GM19463 (cell line): ENCODE measurements at regions not wholly inside any gene's neighbourhood (a gene's known extent, or its start where the extent isn't known, plus 50 kb on each side); places are given as distances from the start of the nearest gene placed in this dataset.
A peak's percentile ranks its signal among the peaks of the same experiment; 100 is the strongest.

ENCODE experiments used
- ATAC-seq: cut with Tn5 transposase; IDR thresholded peaks from one replicate; pipeline ENCODE4 v1.9.1; 2021; ENCODE audit warnings: mild to moderate bottlenecking, moderate library complexity; ENCODE audit not compliant: unreplicated experiment

DNA sequence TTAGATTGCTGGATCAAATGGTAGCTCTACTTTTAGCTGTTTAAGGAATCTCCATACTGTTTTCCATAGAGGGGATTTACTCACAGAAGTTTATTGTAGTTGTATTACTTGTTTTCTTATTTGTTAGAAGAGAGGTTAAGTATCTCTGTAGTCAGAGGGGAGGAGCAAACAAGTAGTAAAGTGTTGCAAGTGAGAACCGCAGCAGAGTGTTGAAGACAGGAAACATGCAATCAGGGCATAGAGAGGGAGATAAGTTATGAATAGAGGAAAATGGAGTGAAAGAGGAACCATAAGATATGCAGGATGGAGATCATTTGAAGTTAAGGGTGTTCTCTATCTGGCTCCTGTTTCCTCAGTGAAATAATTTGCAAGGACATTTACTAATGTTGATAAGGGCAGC, 331.4 kb upstream of the TMEM229A start:
- ATAC-seq = no peak

DNA sequence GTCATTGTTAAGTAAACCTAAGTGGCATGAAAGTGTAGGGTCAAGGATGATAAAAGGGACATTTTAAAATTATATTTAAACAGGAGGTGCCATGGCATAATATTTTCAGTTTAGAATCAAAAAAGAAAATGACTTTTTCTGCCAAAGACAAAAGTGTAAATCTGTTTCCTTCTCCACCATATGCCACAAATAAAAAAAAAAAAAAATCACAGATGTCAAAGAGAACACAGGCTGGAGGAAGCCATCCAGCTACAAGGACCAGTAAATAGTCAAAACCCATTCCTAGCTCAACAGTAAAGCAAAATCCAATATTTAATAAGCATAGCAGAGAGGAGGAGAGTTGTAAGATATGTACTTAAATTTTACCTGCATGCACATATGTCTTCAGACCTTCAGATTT, 321.3 kb upstream of the TMEM229A start:
- no peak for ATAC-seq

DNA sequence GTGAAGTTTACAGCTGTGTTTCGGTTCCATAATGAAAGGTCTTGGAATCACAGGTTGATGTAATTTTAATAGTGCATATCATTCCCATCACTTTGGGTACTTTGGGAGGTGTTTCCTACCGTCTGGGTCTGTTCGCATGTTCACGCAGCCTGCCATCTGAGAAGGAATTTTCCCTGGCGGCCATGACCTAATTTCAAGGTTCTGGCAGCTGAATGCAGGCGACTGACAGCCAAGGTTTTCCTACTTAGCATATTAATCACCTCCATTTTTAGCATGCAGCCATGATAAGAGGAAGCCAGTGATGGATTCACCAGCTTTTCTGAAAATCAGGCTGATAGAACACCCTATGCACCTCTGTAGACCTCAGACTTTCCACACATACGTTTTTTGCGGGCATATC, 319.1 kb upstream of the TMEM229A start:
- no peak for ATAC-seq

DNA sequence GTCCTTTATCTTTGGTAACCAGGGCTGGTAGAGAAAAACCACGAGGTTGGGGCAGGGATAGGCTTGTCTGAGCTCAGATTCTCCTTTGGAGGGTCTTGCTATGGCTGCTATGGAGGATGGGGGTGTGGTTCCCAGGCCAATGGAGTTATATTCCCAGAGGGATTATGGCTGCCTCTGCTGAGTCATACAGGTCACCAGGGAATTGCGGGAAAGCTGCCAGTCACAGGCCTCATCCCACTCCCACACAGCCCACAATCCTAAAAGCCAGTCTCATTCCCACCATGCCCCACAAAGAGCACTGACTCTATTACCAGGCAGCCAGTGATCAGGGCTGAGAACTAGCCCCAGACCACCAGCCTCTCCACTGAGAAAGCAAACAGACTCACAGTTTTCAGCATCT, 316.6 kb upstream of the TMEM229A start:
- ATAC-seq = no peak

DNA sequence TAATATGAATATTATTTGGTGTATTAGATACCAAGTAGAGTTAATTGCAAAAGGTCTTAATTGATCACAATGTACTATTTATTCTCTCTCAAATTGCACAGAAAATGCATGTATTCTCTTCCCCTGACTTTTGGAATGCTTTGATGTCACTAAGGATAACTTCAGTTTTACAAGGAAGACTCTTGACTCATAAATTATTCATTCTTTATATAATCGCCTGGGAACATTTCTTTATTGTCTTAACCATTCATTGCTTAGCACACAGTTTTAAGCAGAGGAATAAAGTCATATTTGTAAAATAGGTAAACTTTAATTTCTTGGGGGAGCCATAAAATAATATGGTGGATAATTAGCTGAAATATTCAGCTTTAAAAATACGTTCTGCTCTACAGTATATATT, 306.0 kb upstream of the TMEM229A start:
- no peak for ATAC-seq

- no peak for ATAC-seq
Measured at GRCh38 chr7:124330731-124331407, 298.0 kb upstream of the TMEM229A start.

DNA sequence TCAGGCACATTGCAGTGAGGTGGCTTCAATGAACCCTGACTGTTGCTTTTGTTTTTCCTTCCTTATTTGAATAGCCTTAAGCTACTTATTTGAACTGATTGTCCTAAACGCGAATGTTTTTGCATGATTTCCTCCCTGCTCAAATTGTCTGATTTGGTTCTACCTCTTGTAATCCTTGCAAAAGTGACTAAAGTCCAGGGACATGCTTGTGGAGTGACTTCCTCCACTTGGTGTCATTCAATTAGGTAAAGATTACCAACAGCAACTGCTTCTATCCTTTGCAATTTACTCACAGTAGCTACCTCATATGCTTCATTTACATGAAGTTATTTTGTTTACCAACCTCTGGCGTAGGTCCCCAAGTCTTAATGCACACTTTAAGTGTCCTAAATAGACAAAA, 295.9 kb upstream of the TMEM229A start:
- ATAC-seq = no peak

DNA sequence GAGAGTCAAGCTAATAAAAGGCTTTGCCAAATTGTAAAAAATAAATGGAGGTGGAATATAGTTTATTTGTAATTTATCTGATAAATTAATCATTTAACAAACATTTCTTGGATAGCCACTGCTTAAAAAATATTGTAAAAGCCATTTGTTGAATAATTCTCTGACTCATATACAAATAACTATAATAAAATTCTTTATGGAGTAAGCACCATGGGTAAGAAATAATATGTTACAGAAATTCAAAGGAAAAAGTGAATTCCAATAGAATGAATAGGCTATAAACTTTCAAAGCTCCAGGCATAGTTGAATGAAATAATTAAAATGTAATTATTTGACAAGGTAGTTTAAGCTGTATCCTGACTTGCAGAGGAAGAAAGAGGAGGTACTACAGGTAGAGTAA, 291.4 kb upstream of the TMEM229A start:
- ATAC-seq = no peak

- ATAC-seq = no peak
Measured at GRCh38 chr7:124323597-124323996, 290.7 kb upstream of the TMEM229A start.

DNA sequence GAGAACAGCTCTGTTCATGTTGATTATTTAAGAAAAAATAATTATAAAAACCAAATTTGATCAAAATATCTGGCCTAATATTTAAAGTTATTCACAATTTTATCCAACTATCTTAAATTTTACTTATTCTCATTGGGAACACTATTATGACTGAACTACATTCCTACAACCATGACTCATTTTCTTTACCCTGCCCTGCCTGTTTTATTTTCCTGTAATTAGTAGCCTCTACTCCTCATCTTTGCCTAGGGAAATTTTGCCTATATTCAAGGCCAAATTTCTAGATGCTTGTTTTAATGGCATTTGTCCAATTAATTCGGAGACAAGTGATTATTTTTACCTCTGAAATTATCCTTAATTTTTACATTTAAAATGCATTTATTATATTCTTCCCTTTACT, 289.7 kb upstream of the TMEM229A start:
- ATAC-seq = no peak

GRCh38 chr7:124318721-124319450, 286.0 kb upstream of the TMEM229A start:
- ATAC-seq = no peak

GRCh38 chr7:124310934-124311390, 278.1 kb upstream of the TMEM229A start:
- no peak for ATAC-seq

DNA sequence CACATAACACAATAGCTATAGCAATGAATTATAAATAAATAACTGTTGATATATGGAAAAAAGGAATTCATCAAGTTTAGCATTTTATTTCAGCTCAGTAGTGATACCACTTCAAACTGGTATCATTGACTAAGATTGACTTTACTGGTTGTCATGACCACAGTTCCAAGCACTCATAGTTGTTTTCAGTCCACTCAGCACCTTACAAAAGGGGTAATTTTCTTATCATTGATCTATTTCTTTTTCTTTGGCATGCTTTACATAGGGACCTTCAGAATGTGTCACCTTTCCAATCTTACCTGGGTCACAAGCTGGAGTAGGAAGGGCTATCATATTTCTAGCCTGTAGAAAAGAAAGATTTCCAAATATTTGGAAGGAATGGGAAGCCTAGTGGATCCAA, 275.5 kb upstream of the TMEM229A start:
- no peak for ATAC-seq

GRCh38 chr7:124295289-124295688, 262.4 kb upstream of the TMEM229A start:
- no peak for ATAC-seq

- no peak for ATAC-seq
Measured at GRCh38 chr7:124284937-124285336, 252.1 kb upstream of the TMEM229A start.

GRCh38 chr7:124276005-124276622, 243.2 kb upstream of the TMEM229A start:
- ATAC-seq = peak; percentile 91

DNA sequence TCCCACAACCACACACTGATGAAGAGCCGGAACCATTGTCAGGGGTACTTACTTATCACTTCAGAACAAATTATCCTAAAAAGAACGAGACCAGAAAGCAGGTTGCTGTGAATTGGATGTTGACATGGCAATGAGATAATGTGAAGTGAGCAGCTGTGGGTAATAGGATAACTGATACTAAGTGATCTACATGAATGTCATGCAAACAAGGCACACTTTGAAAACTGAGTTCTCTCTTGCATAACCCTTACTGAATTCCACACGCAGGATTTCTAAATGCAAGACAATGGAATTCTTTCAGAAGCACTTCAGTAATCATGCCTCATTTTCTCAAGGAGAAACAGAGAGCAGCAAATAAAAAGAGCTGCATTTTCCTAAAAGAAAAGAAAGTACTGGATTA, 242.5 kb upstream of the TMEM229A start:
- no peak for ATAC-seq

DNA sequence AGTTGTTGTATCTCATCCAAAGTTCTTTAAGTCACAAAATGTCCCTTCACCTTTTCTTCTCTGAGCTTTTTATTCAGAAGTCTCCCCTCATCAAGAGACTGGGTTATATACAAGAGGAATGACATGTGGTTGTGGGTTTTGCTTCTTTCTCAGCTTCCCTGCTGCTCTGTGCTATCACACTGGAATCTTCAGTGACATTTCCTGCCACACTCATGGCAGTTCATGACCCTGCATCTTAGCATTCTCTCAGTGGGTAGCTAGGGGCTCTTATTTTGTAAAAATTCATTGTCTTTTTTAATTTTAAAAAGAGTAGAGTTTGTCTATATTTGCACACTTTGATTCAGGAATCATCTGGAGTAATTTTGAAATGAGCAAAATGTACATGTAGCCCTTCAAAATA, 236.9 kb upstream of the TMEM229A start:
- no peak for ATAC-seq

- ATAC-seq = no peak
Measured at GRCh38 chr7:124267154-124267553, 234.3 kb upstream of the TMEM229A start.

- ATAC-seq = peak; percentile 98
Measured at GRCh38 chr7:124263232-124263827, 230.5 kb upstream of the TMEM229A start.

GRCh38 chr7:124261710-124262109, 228.8 kb upstream of the TMEM229A start:
- no peak for ATAC-seq
